ENCODE measurements at regions not wholly inside any gene's neighbourhood (a gene's known extent, or its start where the extent isn't known, plus 50 kb on each side); places are given as distances from the start of the nearest gene placed in this dataset.
"Not testable (repeated sequence)": the region's sequence is repeated elsewhere in the genome, so short reads cannot be mapped to it uniquely, and the experiment has no call there.

DNA sequence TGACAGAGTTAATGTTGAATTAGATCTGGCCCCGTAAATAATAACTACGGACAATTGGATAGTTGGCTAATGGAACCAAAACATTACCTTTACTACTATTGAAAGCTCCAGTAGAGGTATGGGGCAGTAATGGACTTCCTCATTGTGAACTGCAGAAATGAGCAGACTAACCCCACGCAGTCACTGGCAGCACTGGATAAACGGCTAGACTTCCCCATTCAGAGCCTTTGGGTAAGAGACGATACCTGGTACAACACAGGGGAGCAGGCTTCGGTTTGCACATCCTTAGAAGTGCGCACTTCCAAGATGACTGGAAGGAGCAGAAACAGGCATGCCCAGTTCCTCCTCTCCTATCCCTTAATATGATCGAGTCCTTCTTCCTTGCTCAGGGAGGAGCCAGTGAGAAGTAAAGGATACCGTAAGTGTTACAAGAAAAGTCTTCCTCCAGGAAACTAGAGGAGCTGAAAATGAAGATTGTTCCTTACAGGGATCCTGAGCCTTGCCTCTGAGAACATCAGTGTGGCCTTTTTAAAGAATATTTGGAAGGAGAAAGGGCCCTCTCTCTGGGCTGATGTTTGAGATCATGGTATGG is 100.5 kb upstream of the NECTIN3 start:
- no peak for DNase-seq

DNA sequence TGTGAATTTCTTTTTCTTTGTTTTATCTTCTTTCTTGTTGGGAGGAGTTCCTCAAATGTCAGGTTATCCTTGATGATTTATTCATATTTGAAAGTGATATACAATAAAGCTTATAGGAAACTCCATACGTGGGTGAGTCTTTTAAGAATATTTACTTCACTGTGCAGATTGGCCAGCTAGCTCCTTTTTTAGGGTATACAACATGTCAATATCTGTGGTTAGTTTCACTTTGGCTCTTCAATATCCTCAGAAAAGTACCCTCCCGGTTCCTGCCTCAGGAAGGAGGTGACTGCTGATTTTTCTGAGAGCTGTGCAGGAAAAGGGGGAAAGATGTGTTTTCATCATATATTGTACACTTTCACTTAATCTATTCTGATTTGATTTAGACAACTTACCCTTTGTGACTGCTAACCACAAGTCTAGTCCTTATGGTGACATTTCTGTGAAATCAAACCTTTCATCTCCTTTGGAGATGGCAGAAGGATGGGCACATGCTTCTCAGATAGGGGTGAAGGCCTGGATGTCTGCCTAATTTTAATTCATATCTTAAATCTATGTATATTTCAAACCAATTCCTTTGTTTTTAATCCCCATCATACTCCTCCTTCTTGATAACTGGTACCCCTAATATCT is 98.2 kb upstream of the NECTIN3 start:
- no peak for DNase-seq

DNA sequence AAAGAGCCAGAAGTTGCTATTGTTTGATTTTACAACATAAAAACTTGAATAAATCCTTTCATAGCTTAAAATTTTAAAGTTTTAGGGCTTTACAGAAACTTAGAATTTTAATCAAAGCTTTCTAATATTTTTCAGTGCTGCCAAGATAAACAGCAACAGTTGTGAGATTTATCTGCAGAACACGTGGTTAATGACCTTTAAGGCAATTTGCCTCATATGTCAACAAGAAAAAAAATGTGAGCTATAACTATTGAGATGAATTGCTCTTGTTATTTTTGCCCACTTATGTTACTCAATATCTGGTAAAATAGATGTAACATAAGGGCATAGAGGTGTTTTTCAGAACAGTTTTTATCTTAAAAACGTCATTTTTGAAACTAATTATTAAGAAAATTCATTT is 96.7 kb upstream of the NECTIN3 start:
- DNase-seq: no peak

DNA sequence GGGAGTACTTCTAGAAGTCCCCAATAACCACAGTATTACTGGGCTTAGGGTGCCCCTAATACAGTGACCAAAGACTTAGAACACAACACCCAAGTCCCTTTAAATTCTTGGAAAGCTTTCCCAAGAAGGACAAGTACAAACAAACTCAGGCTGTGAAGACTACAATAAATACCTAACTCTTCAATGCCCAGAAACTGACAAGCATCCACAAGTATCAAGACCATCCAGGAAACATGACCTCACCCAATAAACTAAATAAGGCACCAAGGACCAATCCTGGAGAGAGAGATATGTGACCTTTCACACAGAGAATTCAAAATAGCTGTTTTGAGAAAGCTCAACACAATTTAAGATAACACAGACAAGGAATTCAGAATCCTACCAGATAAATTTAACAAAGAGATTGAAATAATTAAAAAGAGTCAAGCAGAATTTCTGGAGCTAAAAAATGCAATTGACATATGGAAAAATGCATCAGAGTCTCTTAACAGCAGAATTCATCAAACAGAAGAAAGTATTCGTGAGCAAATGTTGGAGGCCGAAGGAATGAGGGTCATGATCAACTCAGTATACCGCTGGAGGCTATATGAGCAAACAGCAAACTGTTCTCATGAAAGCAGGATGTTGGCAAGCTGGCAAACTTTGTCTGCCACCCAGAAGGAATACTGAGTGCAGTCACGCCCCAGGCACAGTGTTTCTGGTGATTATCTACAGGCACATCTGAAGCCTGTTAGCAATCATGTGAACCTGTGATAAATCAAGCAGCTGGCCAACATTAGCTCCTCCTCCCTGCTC is 87.0 kb upstream of the NECTIN3 start:
- no peak for DNase-seq

DNA sequence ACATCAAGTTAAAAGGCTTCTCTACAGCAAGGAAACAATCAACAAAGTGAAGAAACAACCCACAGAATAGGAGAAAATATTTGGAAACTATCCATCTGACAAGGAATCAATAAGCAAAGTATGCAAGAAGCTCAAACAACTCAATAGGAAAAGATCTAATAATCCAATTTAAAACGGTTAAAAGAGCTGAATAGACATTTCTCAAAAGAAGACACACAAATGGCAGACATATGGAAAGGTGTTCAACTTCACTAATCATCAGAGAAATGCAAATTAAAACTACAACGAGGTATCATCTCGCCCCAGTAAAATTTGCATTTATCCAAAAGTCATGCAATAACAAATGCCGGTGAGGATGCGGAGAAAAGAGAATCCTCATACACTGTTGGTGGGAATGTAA is 82.2 kb upstream of the NECTIN3 start:
- no peak for DNase-seq

DNA sequence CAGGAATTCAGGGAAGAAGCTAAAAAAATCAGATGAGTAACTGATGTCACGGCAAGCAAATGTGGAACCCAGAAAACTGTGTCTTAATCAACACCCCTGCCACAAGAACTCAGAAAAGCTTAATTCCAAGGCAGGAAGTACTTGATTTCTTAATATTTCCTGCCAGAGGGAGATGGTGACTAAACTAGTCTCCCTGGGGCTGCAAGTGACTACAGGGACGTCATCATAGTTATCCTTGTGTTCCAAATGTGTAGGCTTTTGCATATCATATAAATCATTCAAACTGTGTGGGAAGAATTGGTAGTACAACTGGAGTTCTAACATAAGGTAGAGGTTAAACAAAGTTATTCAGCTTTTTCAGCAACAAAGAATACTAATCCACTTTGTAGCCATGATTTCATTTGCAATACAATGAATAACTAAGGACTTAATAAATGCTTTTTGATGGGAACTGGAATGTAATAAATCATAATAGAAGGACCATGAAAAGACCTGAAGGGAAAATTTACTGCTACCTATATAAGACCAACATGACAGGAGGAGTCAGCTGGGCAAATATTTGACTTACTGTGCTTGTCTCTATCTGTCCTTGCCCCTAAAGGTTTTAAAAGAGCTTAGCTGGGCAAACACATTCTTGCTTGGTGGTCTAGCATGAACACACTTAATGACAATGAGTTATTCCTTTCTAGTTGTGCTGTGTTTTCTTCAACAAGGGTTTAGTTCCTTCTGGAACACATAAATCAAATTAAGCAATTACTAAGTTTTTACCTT is 76.0 kb upstream of the NECTIN3 start:
- no peak for DNase-seq

DNA sequence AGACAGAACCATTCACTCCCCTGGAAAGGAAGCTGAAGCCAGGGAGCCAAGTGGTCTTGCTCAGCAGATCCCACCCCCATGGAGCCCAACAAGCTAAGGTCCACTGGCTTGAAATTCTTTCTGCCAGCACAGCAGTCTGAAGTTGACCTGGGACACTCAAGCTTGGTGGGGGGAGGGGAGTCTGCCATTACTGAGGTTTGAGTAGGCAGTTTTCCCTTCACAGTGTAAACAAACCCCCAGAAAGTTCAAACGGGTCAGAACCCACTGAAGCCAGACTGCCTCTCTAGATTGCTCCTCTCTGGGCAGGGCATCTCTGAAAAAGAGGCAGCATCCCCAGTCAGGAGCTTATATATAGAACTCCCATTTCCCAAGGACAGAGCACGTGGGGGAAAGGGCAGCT is 72.8 kb upstream of the NECTIN3 start:
- peak; percentile 8 for DNase-seq

DNA sequence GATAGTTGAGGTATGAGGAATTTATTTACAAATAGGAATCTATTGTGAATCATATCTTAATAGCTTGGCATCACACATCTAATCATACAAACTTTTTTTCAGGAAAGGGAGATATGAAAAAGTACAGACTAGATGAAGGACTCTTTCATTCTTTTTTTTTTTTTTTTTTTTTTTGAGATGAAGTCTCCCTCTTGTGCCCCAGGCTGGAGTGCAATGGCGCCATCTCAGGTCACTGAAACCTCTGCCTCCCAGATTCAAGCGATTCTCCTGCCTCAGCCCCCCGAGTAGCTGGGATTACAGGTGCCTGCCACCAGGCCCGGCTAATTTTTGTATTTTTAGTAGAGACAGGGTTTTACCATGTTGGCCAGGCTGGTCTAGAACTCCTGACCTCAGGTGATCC is 65.1 kb upstream of the NECTIN3 start:
- not testable (repeated sequence) for DNase-seq

DNA sequence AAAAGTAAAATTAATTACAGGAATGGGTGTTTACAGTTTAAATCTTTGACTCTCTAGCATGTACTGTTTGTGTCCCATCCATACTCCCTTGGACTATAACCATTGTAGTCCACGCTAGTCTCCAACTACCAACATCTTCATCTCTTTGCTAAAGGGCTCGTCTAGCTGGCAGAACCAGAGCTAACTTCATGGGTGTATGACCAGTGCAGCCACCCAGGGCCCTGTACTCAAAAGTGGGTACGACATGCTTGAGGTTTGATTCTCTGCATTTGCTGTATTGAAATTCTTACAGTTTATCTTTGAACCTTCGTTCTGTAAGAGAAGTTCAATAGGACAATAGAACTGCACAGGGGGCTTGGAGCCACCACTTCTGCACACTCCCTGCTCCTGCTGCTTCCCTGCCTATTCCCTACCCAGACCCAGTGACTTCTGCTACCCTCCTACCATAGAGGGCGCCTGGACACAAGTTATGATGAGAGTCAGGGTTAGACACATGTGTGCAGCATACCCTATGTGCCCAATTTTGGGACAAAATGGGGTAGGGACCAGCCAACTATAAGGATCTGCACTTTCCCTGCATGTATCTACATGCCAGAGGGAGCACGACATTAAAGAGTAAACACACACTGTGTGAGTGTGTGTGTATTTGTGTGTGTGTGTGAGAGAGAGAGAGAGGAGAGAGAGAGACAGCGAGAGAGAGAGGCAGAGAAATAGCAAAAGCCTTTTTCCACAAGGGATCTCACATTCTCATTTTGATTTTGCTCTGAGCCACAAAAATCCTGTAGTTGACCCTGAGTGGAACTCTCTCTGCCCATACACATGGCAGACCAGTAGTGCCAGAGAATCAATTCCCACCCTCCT is 59.0 kb upstream of the NECTIN3 start:
- no peak for DNase-seq

All from retina (tissue), 1 donor.